ENCODE measurements at regions not wholly inside any gene's neighbourhood (a gene's known extent, or its start where the extent isn't known, plus 50 kb on each side); places are given as distances from the start of the nearest gene placed in this dataset.

DNA sequence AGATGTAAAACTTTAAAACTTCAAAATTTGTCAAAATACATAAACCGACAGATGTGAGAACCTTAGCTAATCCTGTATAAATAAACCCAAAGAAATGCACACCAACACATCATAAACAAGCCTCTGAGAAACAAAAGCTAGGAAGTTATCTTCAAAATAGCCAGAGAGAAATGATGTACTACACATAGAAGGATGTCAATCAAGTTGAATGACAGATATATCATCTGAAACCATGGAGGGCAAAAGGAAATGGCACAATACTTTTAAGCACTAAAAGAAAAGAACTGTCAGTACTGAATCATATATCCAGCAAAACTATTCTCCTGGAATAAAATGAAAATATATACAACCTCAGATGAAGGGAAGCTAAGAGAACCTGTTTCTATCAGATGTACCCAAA is 595.1 kb upstream of the PTGER4 start:
- Histone ChIP-seq H3K9ac (ENCODE audit: extremely low read depth, insufficient read length, low read length) (no peak overlapping the region), H3T11ph (ENCODE audit: low read length) (no peak overlapping the region), H3K4ac (ENCODE audit: low read depth, low read length) (no peak overlapping the region), H3K4me2 (ENCODE audit: insufficient read depth, insufficient read length, low read length) (no peak overlapping the region), H4K8ac (replicated peaks; ENCODE audit: insufficient read length, low read depth, low read length) (no peak overlapping the region), H4K20me1 (ENCODE audit: control insufficient read depth, insufficient read depth, insufficient read length) (no peaks in the 10 kb centered on the region), H3K79me1 (ENCODE audit: insufficient read depth, low read depth, low read length, poor library complexity, severe bottlenecking) (no peaks in the 10 kb centered on the region), H2BK12ac (ENCODE audit: insufficient read length, low read depth, low read length) (no peak overlapping the region), H2AK5ac (ENCODE audit: insufficient read length, low read length) (no peak overlapping the region), H4K91ac (ENCODE audit: insufficient read length, low read depth, low read length) (no peak overlapping the region), H3K23me2 (ENCODE audit: insufficient read length, low read depth, low read length, poor library complexity, severe bottlenecking) (no peaks in the 10 kb centered on the region), H3K4me1 (ENCODE audit: insufficient read depth, low read length) (no peaks in the 10 kb centered on the region), H2BK5ac (ENCODE audit: insufficient read length, low read length) (no peak overlapping the region), H2AFZ (ENCODE audit: low read length) (no peak overlapping the region), H2BK20ac (ENCODE audit: low read depth, low read length, poor library complexity, severe bottlenecking) (no peak overlapping the region), H3K79me2 (ENCODE audit: insufficient read depth, low read length) (no peaks in the 10 kb centered on the region), H4K5ac (ENCODE audit: insufficient read length, low read depth, low read length) (no peak overlapping the region), H3K56ac (ENCODE audit: insufficient read length, low read depth, low read length) (no peak overlapping the region), H3K18ac (ENCODE audit: insufficient read length, low read depth, low read length) (no peak overlapping the region), H2BK15ac (ENCODE audit: low read depth, low read length) (no peak overlapping the region), H3K27ac (ENCODE audit: insufficient read length, low read depth, low read length) (no peak overlapping the region), H3K9me3 (ENCODE audit: control insufficient read depth, low read depth, low read length) (peaks cover 4% of the 10 kb centered on the region), H3K14ac (ENCODE audit: insufficient read depth, low read length) (no peak overlapping the region), H3K23ac (ENCODE audit: insufficient read length, low read depth, low read length) (no peak overlapping the region), H3K27me3 (ENCODE audit: insufficient read depth, low read length) (no peaks in the 10 kb centered on the region), H2BK120ac (ENCODE audit: low read depth, low read length, poor library complexity, severe bottlenecking) (no peak overlapping the region)
- TF ChIP-seq, protein P1, sequence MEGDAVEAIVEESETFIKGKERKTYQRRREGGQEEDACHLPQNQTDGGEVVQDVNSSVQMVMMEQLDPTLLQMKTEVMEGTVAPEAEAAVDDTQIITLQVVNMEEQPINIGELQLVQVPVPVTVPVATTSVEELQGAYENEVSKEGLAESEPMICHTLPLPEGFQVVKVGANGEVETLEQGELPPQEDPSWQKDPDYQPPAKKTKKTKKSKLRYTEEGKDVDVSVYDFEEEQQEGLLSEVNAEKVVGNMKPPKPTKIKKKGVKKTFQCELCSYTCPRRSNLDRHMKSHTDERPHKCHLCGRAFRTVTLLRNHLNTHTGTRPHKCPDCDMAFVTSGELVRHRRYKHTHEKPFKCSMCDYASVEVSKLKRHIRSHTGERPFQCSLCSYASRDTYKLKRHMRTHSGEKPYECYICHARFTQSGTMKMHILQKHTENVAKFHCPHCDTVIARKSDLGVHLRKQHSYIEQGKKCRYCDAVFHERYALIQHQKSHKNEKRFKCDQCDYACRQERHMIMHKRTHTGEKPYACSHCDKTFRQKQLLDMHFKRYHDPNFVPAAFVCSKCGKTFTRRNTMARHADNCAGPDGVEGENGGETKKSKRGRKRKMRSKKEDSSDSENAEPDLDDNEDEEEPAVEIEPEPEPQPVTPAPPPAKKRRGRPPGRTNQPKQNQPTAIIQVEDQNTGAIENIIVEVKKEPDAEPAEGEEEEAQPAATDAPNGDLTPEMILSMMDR (conservative IDR thresholded peaks at IDR 0.05): no peak
- no peak for DNase-seq
- Mint-ChIP-seq H3K4me3 (no peak overlapping the region), H3K4me1 (peaks cover 0 to 3% of the 10 kb centered on the region in 2 experiments; a peak in 3 of 4 replicates), H3K36me3 (ENCODE audit: insufficient read depth in 1 of 3, low read depth in 3 of 3) (peaks cover 5 to 14% (median 13%) of the 10 kb centered on the region in 3 experiments), H3K9me3 (peaks cover 30 to 51% of the 10 kb centered on the region in 2 experiments; a peak in 4 of 5 replicates), H3K27ac (no peak overlapping the region), H3K27me3 (ENCODE audit: low read depth) (no peaks in the 10 kb centered on the region)
- no CpG with 5 or more reads among the region's 1 CpG for WGBS (ENCODE audit: extremely low coverage, insufficient read length, low lambda C conversion rate)

Data from H9 (cell line).